Medulla oblongata (tissue), 1 donor: ENCODE measurements at regions not wholly inside any gene's neighbourhood (a gene's known extent, or its start where the extent isn't known, plus 50 kb on each side); places are given as distances from the start of the nearest gene placed in this dataset.

Experiments used
- DNase-seq: peaks from one replicate; pipeline ENCODE4 v3.0.0-alpha.2; 2015; ENCODE audit errors: extremely low spot score

- DNase-seq = no peak
Observed at GRCh38 chr15:62770111-62770660, 272.4 kb upstream of the TPM1 start.

DNA sequence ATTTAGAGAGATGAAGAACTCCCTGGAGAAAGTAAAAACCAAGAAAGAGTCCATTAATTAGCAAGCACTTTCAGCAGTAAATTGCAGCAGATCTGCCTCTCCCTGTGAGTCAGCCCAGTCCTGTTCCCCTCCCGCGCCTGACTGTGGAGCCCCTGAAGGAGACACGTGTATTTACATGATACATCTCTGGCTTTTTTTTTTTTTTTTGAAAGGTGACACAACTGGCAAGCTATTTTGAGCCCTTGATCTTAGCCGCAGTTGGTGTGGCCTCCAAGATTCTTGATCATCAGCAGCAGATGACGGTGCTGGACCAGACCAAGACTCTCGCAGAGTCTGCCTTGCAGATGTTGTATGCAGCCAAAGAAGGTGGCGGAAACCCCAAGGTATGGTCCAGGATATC, 271.8 kb upstream of the TPM1 start:
- DNase-seq = no peak

- no peak for DNase-seq
Observed at GRCh38 chr15:62771234-62771633, 271.3 kb upstream of the TPM1 start.

DNA sequence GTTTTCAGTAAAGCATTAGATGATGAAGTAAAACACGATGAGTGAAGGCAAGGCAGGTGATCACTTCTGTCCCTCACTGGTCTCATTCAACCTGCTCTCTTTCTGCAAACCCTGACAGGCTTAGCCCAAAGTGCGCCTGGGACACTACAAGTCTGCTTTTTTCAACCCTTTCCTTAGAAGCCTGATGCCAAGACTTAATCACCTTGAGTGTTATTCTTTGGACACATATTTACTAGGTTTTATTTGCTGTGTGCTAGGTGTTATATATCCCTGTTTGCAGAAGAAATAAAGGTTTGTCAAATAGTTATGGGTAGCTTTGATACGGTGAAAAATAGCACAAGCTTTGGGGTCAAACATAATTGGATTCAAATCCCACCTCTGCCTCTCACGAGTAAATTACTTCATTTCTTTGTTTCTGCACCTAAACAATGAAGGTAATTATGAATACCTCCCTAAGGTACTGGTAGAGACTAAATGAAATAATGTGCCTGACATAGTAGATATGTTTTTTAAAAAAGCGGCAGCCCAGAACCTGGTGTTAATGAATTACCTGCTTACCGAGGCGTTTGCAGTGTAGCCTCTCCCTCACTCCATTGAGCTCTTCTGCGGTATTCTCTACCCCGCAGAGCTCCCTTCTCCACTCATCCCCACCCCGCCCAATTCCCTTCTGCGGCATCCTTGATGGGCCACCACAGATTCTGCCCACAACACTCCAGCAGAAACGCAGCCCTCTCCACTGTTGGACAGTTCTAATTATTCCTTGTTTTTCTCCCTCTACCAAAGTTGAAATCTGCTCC, 269.0 kb upstream of the TPM1 start:
- DNase-seq = no peak

DNA sequence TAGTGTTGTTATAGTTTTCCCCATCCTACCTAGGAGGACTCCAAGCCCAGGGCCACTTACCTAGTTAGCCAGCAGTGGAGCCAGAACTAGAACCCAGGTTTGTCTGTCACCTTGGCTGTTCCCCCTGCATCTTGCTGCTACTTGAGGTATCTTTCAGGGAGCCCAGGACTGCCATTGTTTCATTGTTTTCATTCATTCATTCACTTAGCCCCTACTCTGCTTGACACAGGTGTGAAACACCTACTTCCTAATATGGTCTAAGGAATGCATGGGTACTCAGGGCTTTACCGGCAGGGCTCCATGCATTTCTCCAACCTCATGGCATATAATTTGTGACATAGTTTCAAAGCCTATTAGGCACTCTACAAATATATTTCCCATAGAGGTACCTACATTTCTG, 266.6 kb upstream of the TPM1 start:
- no peak for DNase-seq

DNA sequence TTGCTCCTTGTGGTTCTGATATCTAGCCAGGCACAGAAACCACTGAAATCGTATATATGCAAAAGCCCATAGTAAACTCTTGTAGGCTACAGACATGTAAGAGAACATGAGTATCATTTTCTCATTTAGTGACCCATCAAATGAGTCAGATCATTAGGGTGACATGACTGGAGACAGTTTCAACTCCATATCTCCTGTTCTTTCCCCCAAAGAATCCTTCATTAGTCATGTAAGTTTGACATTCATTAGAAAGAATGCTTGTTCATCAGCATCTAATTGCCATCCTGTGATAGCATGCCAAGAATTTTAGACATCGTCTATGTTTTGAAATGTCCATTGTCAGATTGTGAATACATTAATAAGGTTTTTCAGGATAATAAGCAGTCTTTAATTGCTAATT, 264.9 kb upstream of the TPM1 start:
- DNase-seq = no peak

- DNase-seq = peak; percentile 71
Observed at GRCh38 chr15:62779036-62779770, 263.3 kb upstream of the TPM1 start.

DNA sequence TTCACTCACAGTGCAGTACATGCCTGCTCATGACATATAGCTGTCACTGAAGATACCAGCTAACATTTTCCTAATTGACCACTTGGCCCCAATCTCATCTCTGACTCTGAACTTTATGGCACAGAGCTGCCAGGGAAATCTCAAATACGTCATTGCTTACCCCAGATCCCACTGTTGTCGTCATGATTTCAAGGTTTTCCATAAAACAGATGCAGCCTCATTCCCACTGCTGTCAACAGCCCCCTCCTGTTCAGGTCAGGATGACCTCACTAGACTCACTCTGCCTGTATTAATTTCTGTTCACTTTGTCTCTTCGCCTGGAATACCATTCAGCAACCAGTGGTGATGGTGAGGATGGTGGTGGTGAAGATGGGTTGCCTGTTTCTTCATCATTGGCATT, 262.6 kb upstream of the TPM1 start:
- DNase-seq = no peak

- DNase-seq = no peak
Observed at GRCh38 chr15:62781081-62781497, 261.5 kb upstream of the TPM1 start.

DNA sequence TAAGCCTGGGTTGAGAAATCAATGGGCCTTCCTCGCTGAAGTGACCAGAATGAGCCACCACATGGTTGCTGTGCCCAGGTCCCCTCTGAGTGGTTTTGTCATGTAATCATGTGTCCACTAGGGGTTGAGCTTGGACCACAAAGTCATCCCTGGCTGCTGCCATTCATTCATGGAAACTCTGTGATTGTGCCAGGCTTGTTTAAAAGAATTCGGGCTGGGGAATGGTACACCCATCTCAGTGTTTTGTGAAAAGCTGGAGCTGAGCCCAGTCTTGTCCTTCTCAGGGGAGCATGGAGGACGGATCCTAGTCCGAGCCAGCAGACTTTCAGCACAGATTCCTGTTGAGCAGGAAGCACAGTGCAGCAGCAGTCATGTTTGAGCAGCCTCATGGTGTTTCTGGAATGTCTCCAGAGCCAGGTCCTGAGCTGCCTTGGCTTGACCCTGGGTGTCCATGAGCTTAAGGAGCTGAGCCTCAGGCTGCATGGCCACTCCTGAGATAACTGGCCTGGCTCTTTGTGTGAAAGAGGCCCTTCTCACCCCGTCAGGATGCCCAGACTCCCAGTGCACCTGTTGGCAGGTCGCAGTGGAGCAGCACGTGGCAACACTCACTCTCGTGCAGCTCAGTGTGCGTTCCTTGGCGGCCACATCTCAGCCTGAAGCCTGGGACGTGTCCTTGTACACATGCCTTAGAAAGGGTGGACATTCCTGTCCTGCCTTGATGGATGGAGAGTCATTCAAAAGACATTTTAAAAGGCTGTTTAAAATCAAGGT, 260.3 kb upstream of the TPM1 start:
- peak; percentile 94 for DNase-seq

- DNase-seq = no peak
Observed at GRCh38 chr15:62782896-62783295, 259.7 kb upstream of the TPM1 start.

DNA sequence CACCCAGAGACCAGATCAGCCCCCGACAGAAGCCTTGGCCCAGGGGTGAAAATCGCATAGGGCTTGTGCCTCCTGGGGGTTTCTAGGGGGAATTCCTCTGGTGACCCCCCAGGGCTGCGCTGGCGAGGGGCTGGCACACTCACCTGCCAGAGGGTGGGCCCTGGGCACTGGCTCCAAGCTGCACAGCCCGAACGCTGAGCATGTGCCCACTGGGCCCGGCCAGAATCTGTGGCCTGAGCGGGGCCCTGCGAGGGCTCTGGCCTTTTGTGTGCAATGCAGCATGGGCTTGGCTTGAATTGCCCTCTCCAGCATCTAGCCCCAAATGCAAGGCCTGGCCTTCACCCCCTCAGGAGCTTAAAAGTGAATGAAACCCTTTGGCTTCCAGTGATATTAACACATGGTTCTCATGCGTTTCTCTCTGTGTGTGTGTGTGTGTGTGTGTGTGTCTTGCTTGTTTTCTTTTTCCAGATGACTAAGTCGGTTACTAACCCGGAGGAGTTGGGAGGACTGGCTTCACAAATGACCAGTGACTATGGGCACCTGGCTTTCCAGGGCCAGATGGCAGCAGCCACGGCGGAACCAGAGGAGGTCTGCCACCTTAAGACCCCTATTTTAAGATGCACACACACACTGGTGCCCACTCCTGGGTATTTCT, 259.1 kb upstream of the TPM1 start:
- DNase-seq = no peak

- no peak for DNase-seq
Observed at GRCh38 chr15:62785881-62786828, 256.4 kb upstream of the TPM1 start.

DNA sequence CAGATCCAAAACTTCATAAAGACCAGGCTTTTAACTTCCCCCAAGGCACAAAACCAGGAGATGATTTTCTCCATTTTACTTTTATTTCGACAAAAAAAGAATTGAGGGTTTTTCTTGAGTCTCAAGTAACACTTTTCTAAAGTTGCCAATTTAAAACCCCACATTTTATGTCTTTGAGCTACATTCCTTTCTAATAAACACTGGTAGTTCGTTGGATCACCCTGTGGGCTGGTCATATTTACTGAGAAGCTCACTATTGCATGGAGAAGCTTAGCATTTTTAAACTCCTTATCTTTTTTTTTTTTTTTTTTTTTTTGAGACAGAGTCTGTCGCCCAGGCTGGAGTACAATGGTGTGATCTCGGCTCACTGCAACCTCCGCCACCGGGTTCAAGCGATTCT, 255.1 kb upstream of the TPM1 start:
- no peak for DNase-seq

GRCh38 chr15:62788224-62788623, 254.3 kb upstream of the TPM1 start:
- DNase-seq = no peak

GRCh38 chr15:62790546-62790945, 252.0 kb upstream of the TPM1 start:
- no peak for DNase-seq

DNA sequence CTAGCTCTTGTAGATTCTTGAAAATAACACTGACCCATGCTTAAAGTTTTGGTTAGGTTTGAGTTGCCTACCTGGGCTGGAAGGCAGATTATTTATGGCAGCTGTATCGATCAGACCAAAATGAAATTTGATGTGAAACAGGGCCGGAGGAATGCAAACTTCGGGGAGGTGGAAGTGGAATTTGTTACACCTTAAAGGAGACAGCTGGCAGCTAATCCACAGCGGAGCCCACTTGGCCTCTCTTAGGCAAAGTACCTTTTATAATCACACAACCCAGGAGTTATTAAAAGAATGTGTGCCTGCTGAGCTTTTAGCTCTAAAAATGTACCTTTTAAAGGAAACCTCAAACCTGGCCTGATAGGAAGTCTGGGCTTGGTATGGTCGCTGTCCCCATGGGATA, 250.9 kb upstream of the TPM1 start:
- no peak for DNase-seq

GRCh38 chr15:62792986-62793751, 249.4 kb upstream of the TPM1 start:
- no peak for DNase-seq

DNA sequence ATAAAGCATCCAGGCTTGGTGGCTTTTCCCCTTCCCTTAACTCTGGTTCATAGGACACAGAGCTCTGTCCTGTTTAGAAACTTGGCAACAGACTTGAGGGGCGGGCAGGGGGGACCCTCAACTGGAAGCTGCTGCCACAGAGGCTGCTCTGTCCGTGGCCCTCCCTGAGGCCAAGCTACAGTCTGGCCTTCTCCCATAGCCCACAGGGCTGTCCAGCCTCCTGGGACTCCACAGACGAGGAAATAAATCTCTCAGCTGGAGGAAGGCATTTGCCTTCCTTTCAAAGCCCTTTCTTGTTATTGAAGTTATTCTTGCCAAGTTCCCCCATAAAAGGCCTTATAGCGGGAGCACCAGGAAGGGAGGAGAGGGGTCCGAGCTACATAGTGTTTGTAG, 248.8 kb upstream of the TPM1 start:
- DNase-seq = no peak

DNA sequence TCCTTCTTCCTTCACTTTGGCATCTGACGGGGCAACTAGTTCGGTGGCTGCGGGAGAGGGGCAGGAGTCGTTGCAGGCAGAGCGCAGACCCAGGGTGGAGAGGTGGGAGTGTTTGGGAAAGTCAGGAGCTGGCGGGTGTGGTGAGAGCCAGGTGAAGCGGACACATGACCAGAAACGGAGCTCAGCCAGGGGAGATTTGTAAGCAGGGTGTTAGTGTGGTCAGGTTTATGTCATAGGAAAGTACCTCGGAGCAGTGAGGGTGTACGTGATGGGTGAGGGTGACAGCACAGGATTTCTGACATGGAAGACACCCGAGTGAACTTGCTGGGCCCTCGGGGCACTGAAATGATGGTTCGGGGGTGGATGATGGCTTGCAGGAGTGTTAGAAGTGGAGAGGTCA, 247.4 kb upstream of the TPM1 start:
- DNase-seq = no peak
